H1 (cell line): ENCODE measurements at regions not wholly inside any gene's neighbourhood (a gene's known extent, or its start where the extent isn't known, plus 50 kb on each side); places are given as distances from the start of the nearest gene placed in this dataset.

ENCODE experiments used
- CTCF ChIA-PET: fragments of 300-600 bp; sonication (Branson Sonifier 250); formaldehyde crosslinking; loops from one replicate; lab custom pipeline; 2021; ENCODE audit not compliant: partially characterized antibody; lab: Charles Lee
- POLR2A ChIA-PET: fragments of 300-600 bp; sonication (Branson Sonifier 250); formaldehyde crosslinking; loops from one replicate; lab custom pipeline; 2021; ENCODE audit warnings: inconsistent platforms; ENCODE audit not compliant: partially characterized antibody; lab: Charles Lee
- DNase-seq, 2 experiments: peaks; one replicate each; pipeline versions ENCODE4 v3.0.0 to v3.0.0-alpha.2; 2010 to 2022; ENCODE audit warnings: low spot score in 2 of 2, low read depth in 1 of 2, mixed read lengths in 1 of 2
- FAIRE-seq: peaks from 2 replicates; lab custom pipeline; 2011; peaks lifted over from hg19 to GRCh38; lab: Jason Lieb, UNC
- H2AFZ ChIP-seq: 2 replicates; pipeline ENCODE4 v1.8.1; 2012; ENCODE audit warnings: low read length, inconsistent platforms
- H2AK5ac ChIP-seq: 2 replicates; pipeline ENCODE4 v1.6.1; 2013; ENCODE audit warnings: low read depth, low read length
- H2BK120ac ChIP-seq: replicated peaks from 2 replicates; pipeline ENCODE3; 2013; ENCODE audit warnings: low read depth, low read length, inconsistent platforms
- H2BK12ac ChIP-seq: 2 replicates; pipeline ENCODE4 v1.6.1; 2013; ENCODE audit warnings: low read depth, low read length
- H2BK15ac ChIP-seq: 2 replicates; pipeline ENCODE4 v1.6.1; 2013; ENCODE audit warnings: low read length
- H2BK20ac ChIP-seq: 2 replicates; pipeline ENCODE4 v1.6.1; 2013; ENCODE audit warnings: low read length
- H2BK5ac ChIP-seq: 2 replicates; pipeline ENCODE4 v1.6.1; 2013; ENCODE audit warnings: low read depth, low read length
- H3K14ac ChIP-seq: 2 replicates; pipeline ENCODE4 v1.6.1; 2013; ENCODE audit warnings: inconsistent platforms; ENCODE audit not compliant: insufficient read length
- H3K18ac ChIP-seq: 2 replicates; pipeline ENCODE4 v1.6.1; 2013; ENCODE audit warnings: low read length; ENCODE audit errors: extremely low read depth
- H3K23ac ChIP-seq: 2 replicates; pipeline ENCODE4 v1.6.1; 2013; ENCODE audit warnings: inconsistent platforms; ENCODE audit not compliant: insufficient read length
- H3K23me2 ChIP-seq: 2 replicates; pipeline ENCODE4 v1.6.1; 2013; ENCODE audit warnings: low read depth, low read length
- H3K27ac ChIP-seq: 2 replicates; pipeline ENCODE4 v1.6.1; 2011; ENCODE audit warnings: low read depth, low read length, inconsistent platforms
- H3K27me3 ChIP-seq, 4 experiments: replicated peaks in 1 of 4; 1 replicate in 1 of 4; 2 replicates in 3 of 4; pipeline versions ENCODE4 v1.6.1 to v1.8.1; 2011 to 2013; ENCODE audit warnings: low read length in 3 of 4, mild to moderate bottlenecking in 3 of 4, inconsistent platforms in 2 of 4, mixed read lengths in 2 of 4, moderate library complexity in 1 of 4; ENCODE audit not compliant: control insufficient read depth in 3 of 4, insufficient read depth in 3 of 4; ENCODE audit errors: extremely low read depth in 1 of 4
- H3K36me3 ChIP-seq, 4 experiments: 2 replicates each; pipeline versions ENCODE4 v1.6.1 to v1.8.1; 2011 to 2013; ENCODE audit warnings: mild to moderate bottlenecking in 4 of 4, low read length in 3 of 4, moderate library complexity in 2 of 4, control low read depth in 1 of 4, inconsistent platforms in 1 of 4; ENCODE audit not compliant: insufficient read depth in 4 of 4, control insufficient read depth in 2 of 4
- H3K4ac ChIP-seq: replicated peaks from 2 replicates; pipeline ENCODE3; 2013; ENCODE audit warnings: low read length, low read depth, mixed read lengths, inconsistent platforms; ENCODE audit not compliant: insufficient read length
- H3K4me1 ChIP-seq, 4 experiments: replicated peaks in 1 of 4; 1 replicate in 1 of 4; 2 replicates in 3 of 4; pipeline versions ENCODE4 v1.6.1 to v1.8.1; 2011 to 2013; ENCODE audit warnings: low read length in 3 of 4, inconsistent platforms in 2 of 4, mixed read lengths in 1 of 4; ENCODE audit not compliant: insufficient read depth in 4 of 4, control insufficient read depth in 3 of 4
- H3K4me2 ChIP-seq, 2 experiments: 2 replicates each; pipeline versions ENCODE4 v1.6.1 to v1.8.1; 2011 to 2013; ENCODE audit warnings: low read depth in 2 of 2, low read length in 2 of 2, control low read depth in 1 of 2, inconsistent platforms in 1 of 2, mild to moderate bottlenecking in 1 of 2; ENCODE audit not compliant: insufficient read depth in 1 of 2
- H3K4me3 ChIP-seq, 4 experiments: fragments of 200-600, 300-600 bp in 1 of 4; sonication (generic), shearing (Covaris generic), sonication (Bioruptor Twin) in 1 of 4; 2 replicates each; pipeline versions ENCODE4 v1.5.1 to v1.8.1; 2011 to 2016; ENCODE audit warnings: low read length in 4 of 4, low read depth in 3 of 4, control low read depth in 2 of 4, inconsistent platforms in 2 of 4, mild to moderate bottlenecking in 2 of 4, mixed read lengths in 1 of 4, moderate library complexity in 1 of 4; ENCODE audit not compliant: insufficient read depth in 2 of 4; ENCODE audit errors: extremely low read depth in 1 of 4
- H3K56ac ChIP-seq: replicated peaks from 2 replicates; pipeline ENCODE3; 2013; ENCODE audit warnings: low read depth, mild to moderate bottlenecking, mixed read lengths, low read length, inconsistent platforms; ENCODE audit not compliant: insufficient read length
- H3K79me1 ChIP-seq: 2 replicates; pipeline ENCODE4 v1.6.1; 2013; ENCODE audit warnings: low read depth, low read length, control low read depth
- H3K79me2 ChIP-seq, 2 experiments: 2 replicates each; pipeline versions ENCODE4 v1.6.1 to v1.8.1; 2012 to 2013; ENCODE audit warnings: low read length in 2 of 2, mild to moderate bottlenecking in 2 of 2, inconsistent platforms in 1 of 2; ENCODE audit not compliant: insufficient read depth in 2 of 2, control insufficient read depth in 1 of 2
- H3K9ac ChIP-seq, 4 experiments: replicated peaks in 1 of 4; 1 replicate in 1 of 4; 2 replicates in 3 of 4; pipeline versions ENCODE4 v1.6.1 to v1.8.1; 2011 to 2013; ENCODE audit warnings: low read depth in 3 of 4, low read length in 3 of 4, control low read depth in 2 of 4, mild to moderate bottlenecking in 2 of 4, moderate library complexity in 2 of 4, inconsistent platforms in 1 of 4; ENCODE audit errors: extremely low read depth in 1 of 4
- H3K9me3 ChIP-seq, 2 experiments: 2 replicates each; pipeline versions ENCODE4 v1.6.1 to v1.8.1; 2012 to 2013; ENCODE audit warnings: mild to moderate bottlenecking in 2 of 2, moderate library complexity in 2 of 2, control low read depth in 1 of 2, inconsistent platforms in 1 of 2, low read depth in 1 of 2, low read length in 1 of 2, mixed read lengths in 1 of 2; ENCODE audit not compliant: insufficient read depth in 2 of 2
- H4K20me1 ChIP-seq, 2 experiments: replicated peaks in 1 of 2; 2 replicates each; pipeline versions ENCODE3 to v1.8.1; 2011 to 2013; ENCODE audit warnings: inconsistent platforms in 2 of 2, low read length in 2 of 2, mild to moderate bottlenecking in 1 of 2; ENCODE audit not compliant: insufficient read depth in 2 of 2, control insufficient read depth in 1 of 2
- H4K5ac ChIP-seq: 2 replicates; pipeline ENCODE4 v1.6.1; 2013; ENCODE audit warnings: low read length, low read depth, mixed read lengths, inconsistent platforms; ENCODE audit not compliant: insufficient read length
- H4K8ac ChIP-seq: 2 replicates; pipeline ENCODE4 v1.8.0; 2013; ENCODE audit warnings: mild to moderate bottlenecking, moderate library complexity, low read length, inconsistent platforms; ENCODE audit not compliant: insufficient read depth; ENCODE audit errors: extremely low read depth
- H4K91ac ChIP-seq: replicated peaks from 2 replicates; pipeline ENCODE3; 2013; ENCODE audit warnings: low read length, mixed read lengths, inconsistent platforms; ENCODE audit not compliant: insufficient read length
- ATF2 ChIP-seq: IDR thresholded peaks from 2 replicates; pipeline ENCODE4 v1.6.1; 2012; ENCODE audit warnings: low read length, inconsistent platforms
- EGR1 ChIP-seq: IDR thresholded peaks from 2 replicates; pipeline ENCODE4 v1.6.1; 2011; ENCODE audit warnings: low read depth, low read length, borderline replicate concordance
- HDAC2 ChIP-seq, 2 experiments: fragments of 300-600 bp in 1 of 2; sonication (generic) in 1 of 2; IDR thresholded peaks; 2 replicates each; pipeline ENCODE4 v1.6.1; 2011 to 2012; ENCODE audit warnings: low read depth in 2 of 2, low read length in 2 of 2, mild to moderate bottlenecking in 2 of 2, moderate library complexity in 2 of 2, borderline replicate concordance in 1 of 2, inconsistent platforms in 1 of 2
- JUND ChIP-seq: IDR thresholded peaks from 2 replicates; pipeline ENCODE4 v1.6.1; 2011; ENCODE audit warnings: mild to moderate bottlenecking, improper control_type of control experiment, low read length
- RAD21 ChIP-seq, 2 experiments: IDR thresholded peaks in 1 of 2; conservative IDR thresholded peaks in 1 of 2; 2 replicates each; pipeline ENCODE4 v1.6.1; 2011; ENCODE audit warnings: low read depth in 2 of 2, low read length in 2 of 2, improper control_type of control experiment in 1 of 2, inconsistent platforms in 1 of 2, mild to moderate bottlenecking in 1 of 2, moderate library complexity in 1 of 2
- SP1 ChIP-seq: IDR thresholded peaks from 2 replicates; pipeline ENCODE4 v1.6.1; 2011; ENCODE audit warnings: low read depth, low read length
- SRF ChIP-seq: IDR thresholded peaks from 2 replicates; pipeline ENCODE4 v1.6.1; 2011; ENCODE audit warnings: mild to moderate bottlenecking, low read depth, low read length, moderate library complexity
- WGBS, 2 experiments: shearing (Covaris generic) in 1 of 2; methylation state at CpG; one replicate each; pipeline versions ENCODE4 v1.1.6 to v1.1.7; 2013 to 2015; ENCODE audit warnings: low lambda C conversion rate in 2 of 2, mixed read lengths in 2 of 2, inconsistent platforms in 1 of 2, low coverage in 1 of 2, missing lambda C conversion rate in 1 of 2; ENCODE audit not compliant: insufficient replicate concordance in 2 of 2, insufficient coverage in 1 of 2, insufficient read length in 1 of 2; ENCODE audit errors: extremely low coverage in 1 of 2, missing lambda C conversion rate in 1 of 2; 5-methylcytosine and 5-hydroxymethylcytosine counted together

GRCh38 chr1:176364236-176364905 is 98.6 kb upstream of the PAPPA2 start:
- Histone ChIP-seq H2BK120ac (no peak overlapping the region), H3K56ac (no peak overlapping the region), H3K79me2 (no peaks in the 10 kb centered on the region), H3K4ac (no peak overlapping the region), H2AK5ac (no peak overlapping the region), H2BK15ac (no peak overlapping the region), H4K5ac (no peak overlapping the region), H2AFZ (no peak overlapping the region), H3K23me2 (no peaks in the 10 kb centered on the region), H3K27me3 (no peaks in the 10 kb centered on the region), H3K27ac (no peak overlapping the region), H3K4me3 (no peak overlapping the region), H3K79me1 (no peaks in the 10 kb centered on the region), H3K18ac (no peak overlapping the region), H4K91ac (no peak overlapping the region), H3K9me3 (no peaks in the 10 kb centered on the region), H3K14ac (no peak overlapping the region), H2BK5ac (no peak overlapping the region), H2BK20ac (no peak overlapping the region), H4K8ac (no peak overlapping the region), H3K4me2 (no peak overlapping the region), H4K20me1 (no peaks in the 10 kb centered on the region), H3K4me1 (no peaks in the 10 kb centered on the region), H3K36me3 (no peaks in the 10 kb centered on the region), H3K23ac (no peak overlapping the region), H3K9ac (no peak overlapping the region), H2BK12ac (no peak overlapping the region)
- CTCF ChIA-PET: interaction anchor here (1.0 to 1.2 kb wide), 2 partner anchors 9 to 11 kb away, joined by 3 to 4 read pairs; no protein-coding TSS in a partner anchor
- POLR2A ChIA-PET: no interaction called here
- no peak for TF ChIP-seq EGR1
- no peak for TF ChIP-seq SP1
- no peak for TF ChIP-seq HDAC2 (IDR thresholded peaks at IDR 0.05; ENCODE audit: borderline replicate concordance in 1 of 2, low read depth in 2 of 2, low read length in 2 of 2)
- no peak for TF ChIP-seq JUND
- 0 out of 4 replicates have a peak, but pooled peaks of 1 of the 2 experiments have one; percentile 1 for TF ChIP-seq RAD21 (IDR thresholded peaks at IDR 0.05 in 1 of 2, conservative IDR thresholded peaks at IDR 0.05 in 1 of 2; ENCODE audit: low read depth in 2 of 2, low read length in 2 of 2)
- TF ChIP-seq ATF2: no peak
- TF ChIP-seq SRF: no peak
- 63% methylated on average over 7 of the region's 7 CpGs; no CpG with 5 or more reads in 1 of the 2 experiments for WGBS, 2 experiments
- no peak for FAIRE-seq
- DNase-seq: peak in 1 of 2 experiments; percentile 1
